22Rv1 (cell line): ENCODE measurements at regions not wholly inside any gene's neighbourhood (a gene's known extent, or its start where the extent isn't known, plus 50 kb on each side); places are given as distances from the start of the nearest gene placed in this dataset.
"Not testable (repeated sequence)": the region's sequence is repeated elsewhere in the genome, so short reads cannot be mapped to it uniquely, and the experiment has no call there.

Source experiments
- H3K27ac ChIP-seq: fragments of 450-650 bp; 2 replicates; pipeline ENCODE4 v1.5.1; 2017
- ZFX ChIP-seq: fragments of 450-650 bp; IDR thresholded peaks from 2 replicates; pipeline ENCODE4 v1.6.1; 2017; ENCODE audit warnings: antibody characterized with exemption, borderline replicate concordance
- TF ChIP-seq, protein P1 (sequence below): fragments of 450-650 bp; IDR thresholded peaks from 2 replicates; pipeline ENCODE4 v1.5.1; 2017; ENCODE audit warnings: mild to moderate bottlenecking

DNA sequence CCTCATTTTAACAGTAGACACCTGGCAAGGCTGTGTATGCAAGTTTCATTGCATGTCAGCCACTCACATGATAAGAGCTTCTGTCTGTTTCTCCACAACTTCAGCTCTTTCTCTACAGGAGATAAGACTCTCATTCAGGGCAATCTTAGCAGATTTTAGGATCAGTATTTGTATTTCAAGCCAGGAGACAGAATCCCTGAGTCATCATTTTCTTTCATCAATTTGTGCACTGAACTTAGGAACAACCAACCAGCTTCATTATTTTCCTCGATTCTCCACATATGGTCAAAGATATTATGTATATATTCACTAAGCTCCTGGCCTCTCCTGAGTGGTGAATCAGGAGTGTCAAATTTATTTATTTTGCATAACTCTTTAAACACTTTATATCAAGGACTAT, 181.8 kb upstream of the CCNH start:
- H3K27ac ChIP-seq: no peak overlapping the region
- TF ChIP-seq, protein P1, sequence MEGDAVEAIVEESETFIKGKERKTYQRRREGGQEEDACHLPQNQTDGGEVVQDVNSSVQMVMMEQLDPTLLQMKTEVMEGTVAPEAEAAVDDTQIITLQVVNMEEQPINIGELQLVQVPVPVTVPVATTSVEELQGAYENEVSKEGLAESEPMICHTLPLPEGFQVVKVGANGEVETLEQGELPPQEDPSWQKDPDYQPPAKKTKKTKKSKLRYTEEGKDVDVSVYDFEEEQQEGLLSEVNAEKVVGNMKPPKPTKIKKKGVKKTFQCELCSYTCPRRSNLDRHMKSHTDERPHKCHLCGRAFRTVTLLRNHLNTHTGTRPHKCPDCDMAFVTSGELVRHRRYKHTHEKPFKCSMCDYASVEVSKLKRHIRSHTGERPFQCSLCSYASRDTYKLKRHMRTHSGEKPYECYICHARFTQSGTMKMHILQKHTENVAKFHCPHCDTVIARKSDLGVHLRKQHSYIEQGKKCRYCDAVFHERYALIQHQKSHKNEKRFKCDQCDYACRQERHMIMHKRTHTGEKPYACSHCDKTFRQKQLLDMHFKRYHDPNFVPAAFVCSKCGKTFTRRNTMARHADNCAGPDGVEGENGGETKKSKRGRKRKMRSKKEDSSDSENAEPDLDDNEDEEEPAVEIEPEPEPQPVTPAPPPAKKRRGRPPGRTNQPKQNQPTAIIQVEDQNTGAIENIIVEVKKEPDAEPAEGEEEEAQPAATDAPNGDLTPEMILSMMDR: no peak
- TF ChIP-seq ZFX: no peak

DNA sequence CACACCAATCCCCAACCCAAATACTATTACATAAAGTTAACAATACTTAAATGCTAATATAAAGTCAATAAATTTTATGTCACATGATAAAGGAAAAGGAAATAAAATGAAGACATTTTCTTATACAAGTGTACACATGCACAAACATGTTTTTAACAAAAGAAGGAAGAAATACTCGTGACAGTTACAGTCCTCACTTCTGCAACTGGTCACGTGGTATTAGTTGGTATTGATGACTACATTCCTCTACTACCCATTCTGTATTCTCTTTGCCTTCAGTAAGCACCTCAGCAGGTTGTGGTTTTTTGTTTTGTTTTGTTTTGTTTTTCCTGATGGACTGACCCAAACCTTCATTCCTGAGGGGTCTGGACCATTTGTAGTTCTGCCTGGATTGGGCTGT, 176.9 kb upstream of the CCNH start:
- no peak overlapping the region for H3K27ac ChIP-seq
- TF ChIP-seq, protein P1: no peak
- no peak for TF ChIP-seq ZFX

DNA sequence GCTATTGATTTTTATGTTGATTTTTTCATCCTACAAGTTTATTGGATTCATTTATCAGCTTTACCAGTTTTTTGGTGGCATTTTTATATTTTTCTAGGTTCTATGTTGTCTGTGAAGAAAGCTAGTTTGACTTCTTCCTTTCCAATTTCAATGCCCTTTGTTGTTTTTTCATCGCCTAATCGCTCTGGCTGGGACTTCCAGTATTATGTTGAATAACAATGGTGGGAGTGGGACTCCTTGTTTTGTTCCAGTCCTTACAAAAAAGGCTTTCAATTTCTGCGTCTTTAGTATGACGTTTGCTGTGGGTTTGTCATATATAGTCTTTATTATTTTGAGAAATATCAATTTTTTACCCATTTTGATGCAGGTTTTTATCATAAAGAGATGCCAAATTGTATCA, 175.6 kb upstream of the CCNH start:
- TF ChIP-seq ZFX: no peak
- TF ChIP-seq, protein P1: no peak
- H3K27ac ChIP-seq: no peak overlapping the region

DNA sequence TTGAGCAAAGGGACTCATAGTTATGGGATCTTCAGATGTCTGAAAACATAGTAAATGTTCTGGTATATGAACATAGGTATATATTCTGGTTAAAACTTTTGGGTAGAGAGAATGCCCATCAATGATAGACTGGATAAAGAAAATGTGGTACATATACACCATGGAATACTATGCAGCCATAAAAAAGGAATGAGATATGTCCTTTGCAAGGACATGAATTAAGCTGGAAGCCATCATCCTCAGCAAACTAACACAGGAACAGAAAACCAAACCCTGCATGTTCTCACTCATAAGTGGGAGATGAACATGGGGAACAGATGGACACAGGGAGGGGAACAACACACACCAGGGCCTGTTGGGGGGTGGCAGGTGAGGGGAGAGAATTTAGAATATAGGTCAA, 171.0 kb upstream of the CCNH start:
- H3K27ac ChIP-seq: not testable (repeated sequence)

DNA sequence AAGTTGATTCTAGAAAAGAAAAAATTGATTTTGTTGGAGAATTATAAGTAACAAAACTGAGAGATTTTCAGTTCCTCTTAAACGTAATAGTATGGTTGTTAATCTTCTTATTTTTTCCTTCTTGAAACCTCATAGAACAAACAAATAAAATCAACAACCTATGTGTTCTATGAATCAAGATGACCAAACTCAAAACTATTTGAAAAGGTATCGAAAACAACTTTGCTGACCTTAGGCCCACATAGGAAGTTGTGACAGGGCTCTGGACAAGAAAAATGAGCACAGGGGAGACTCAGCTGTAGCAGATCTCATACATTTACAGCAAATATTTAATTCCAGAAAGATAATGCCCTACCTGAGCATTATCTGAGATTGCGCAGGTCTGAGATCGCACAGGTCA, 169.4 kb upstream of the CCNH start:
- no peak overlapping the region for H3K27ac ChIP-seq
- TF ChIP-seq, protein P1: no peak
- no peak for TF ChIP-seq ZFX

DNA sequence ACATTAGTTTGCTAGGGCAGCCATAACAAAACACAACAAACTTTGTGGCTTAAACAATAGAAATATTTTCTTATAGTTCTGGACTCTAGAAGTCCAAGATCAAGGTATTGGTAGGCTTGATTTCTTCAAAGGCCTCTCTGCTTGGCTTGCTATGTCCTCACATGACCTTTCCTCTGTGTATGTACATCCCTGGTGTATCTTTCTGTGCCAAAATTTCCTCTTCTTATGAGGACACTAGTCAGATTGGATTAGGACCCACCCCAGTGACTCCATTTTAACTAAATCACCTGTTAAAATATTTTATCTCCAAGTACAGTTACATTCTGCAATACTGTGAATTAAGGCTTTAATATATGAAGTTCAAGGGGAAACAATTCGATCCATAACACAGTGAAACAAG, 168.9 kb upstream of the CCNH start:
- H3K27ac ChIP-seq: no peak overlapping the region
- TF ChIP-seq ZFX: no peak
- TF ChIP-seq, protein P1: no peak

DNA sequence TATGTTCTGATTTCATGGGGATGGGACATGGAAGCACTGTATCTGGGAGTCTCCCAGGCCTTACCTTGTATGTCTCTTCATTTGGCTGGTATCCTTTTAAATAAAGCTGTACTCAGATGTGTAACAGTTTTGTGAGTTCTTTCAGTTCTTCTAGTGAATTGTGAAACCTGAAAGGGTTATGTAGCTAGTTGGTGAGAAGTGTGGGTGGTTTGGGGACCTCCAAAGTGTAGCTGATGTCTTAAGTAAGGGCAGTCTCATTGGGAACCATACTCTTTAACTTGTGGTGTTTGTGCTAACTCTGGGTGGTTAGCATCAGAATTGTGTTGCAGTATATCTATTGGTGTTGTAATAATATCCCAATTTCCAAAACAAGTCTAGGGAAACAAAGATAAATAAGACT, 166.9 kb upstream of the CCNH start:
- H3K27ac ChIP-seq: no peak overlapping the region
- TF ChIP-seq, protein P1: no peak
- no peak for TF ChIP-seq ZFX

DNA sequence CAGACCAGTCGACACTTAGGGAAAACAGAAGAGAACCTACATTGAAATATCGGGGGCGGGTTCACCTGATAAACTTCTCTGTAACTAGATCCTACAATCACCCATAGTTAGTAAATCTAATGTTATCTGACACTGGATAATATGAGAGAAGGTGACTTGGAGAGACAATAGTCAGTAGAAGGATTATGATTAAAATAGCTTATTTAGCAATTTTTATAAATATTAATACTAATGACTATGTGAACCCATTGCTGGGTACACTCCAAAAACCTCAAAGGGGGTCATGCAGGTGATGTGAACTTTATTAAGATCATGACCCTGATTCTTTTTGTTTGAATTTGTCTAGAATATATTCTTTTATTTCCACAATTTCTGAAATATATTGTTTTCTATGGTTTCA, 164.1 kb upstream of the CCNH start:
- TF ChIP-seq, protein P1: no peak
- TF ChIP-seq ZFX: no peak

DNA sequence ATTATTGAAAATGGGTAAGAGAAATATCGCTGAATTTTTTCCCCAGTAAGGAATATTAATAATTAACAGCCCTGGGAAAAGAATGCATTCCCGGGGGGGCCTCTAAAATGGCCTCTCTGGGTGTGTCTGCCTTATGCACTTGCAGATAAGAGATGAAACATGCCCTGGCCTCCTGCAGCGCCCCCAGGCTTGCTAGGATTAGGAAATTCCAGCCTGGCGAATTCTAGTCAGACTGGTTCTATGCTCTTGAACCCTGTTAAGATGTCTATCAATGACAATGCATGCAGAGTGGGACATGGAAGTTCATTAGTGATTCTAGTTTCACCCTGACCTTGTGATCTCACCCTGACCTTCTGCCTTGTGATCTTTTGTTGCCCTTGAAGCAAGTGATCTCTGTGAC, 163.6 kb upstream of the CCNH start:
- H3K27ac ChIP-seq: not testable (repeated sequence)

More for the DNA sequence above, 164.1 kb upstream of the CCNH start:
- H3K27ac ChIP-seq: no peak overlapping the region
